ENCODE measurements at regions not wholly inside any gene's neighbourhood (a gene's known extent, or its start where the extent isn't known, plus 50 kb on each side); places are given as distances from the start of the nearest gene placed in this dataset.

DNA sequence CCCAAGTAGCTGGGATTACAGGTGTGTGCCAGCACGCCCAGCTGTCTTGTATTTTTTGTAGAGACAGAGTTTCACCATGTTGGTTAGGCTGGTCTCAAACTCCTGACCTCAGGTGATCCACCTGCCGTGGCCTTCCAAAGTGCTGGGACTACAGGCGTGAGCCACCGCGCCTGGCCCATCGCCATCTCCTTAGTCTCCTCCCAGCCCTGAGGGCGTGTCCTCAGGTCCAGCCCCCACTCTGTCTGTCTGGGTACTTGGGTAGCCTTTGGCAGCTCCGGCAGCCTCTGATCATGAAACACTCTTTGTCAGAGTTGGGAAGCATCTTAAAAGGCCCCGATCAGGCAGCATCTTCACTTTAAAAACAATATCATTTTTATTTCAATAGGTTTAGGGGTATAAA is 90.3 kb upstream of the DISP3 start:
- Histone ChIP-seq H3K4me3 (no peak overlapping the region), H3K9me3 (no peaks in the 10 kb centered on the region), H3K27ac (no peak overlapping the region), H3K4me1 (peaks cover 0 to 3% (median 0%) of the 10 kb centered on the region in 6 donors), H3K36me3 (no peaks in the 10 kb centered on the region), H3K27me3 (replicated peaks in 1 of 7) (peaks cover 0 to 58% (median 0%) of the 10 kb centered on the region in 7 donors)
- WGBS, 5 donors, result 61 to 83% (median 75%) methylated on average over 9 of the region's 9 CpGs
- intact Hi-C loops (cut with DNase I; ENCODE audit: low total_unique reads), result no loop called here
- no peak for DNase-seq
- TF ChIP-seq CTCF (IDR thresholded peaks at IDR 0.05 in 8 of 11, conservative IDR thresholded peaks at IDR 0.05 in 3 of 11) (no peak), POLR2AphosphoS5 (IDR thresholded peaks at IDR 0.05) (no peak)

- Histone ChIP-seq H3K9me3 (no peaks in the 10 kb centered on the region), H3K27ac (no peak overlapping the region), H3K27me3 (replicated peaks in 1 of 7) (peaks cover 0 to 58% (median 0%) of the 10 kb centered on the region in 7 donors), H3K4me3 (no peak overlapping the region), H3K4me1 (no peaks in the 10 kb centered on the region), H3K36me3 (no peaks in the 10 kb centered on the region)
- DNase-seq, result no peak
- TF ChIP-seq CTCF (IDR thresholded peaks at IDR 0.05 in 8 of 11, conservative IDR thresholded peaks at IDR 0.05 in 3 of 11) (no peak), POLR2AphosphoS5 (IDR thresholded peaks at IDR 0.05) (no peak), POLR2A (IDR thresholded peaks at IDR 0.05) (no peak)
- intact Hi-C loops (cut with DNase I; ENCODE audit: low total_unique reads), result no loop called here
- WGBS, 5 donors, result 77 to 83% (median 81%) methylated on average over 7 of the region's 7 CpGs
These were observed 87.6 kb upstream of the DISP3 start for GRCh38 chr1:11391327-11391726.

GRCh38 chr1:11391886-11392285 is 87.1 kb upstream of the DISP3 start:
- TF ChIP-seq POLR2AphosphoS5 (IDR thresholded peaks at IDR 0.05) (no peak), POLR2A (IDR thresholded peaks at IDR 0.05) (no peak), CTCF (IDR thresholded peaks at IDR 0.05 in 8 of 11, conservative IDR thresholded peaks at IDR 0.05 in 3 of 11) (no peak)
- Histone ChIP-seq H3K9me3 (no peaks in the 10 kb centered on the region), H3K4me3 (no peak overlapping the region), H3K4me1 (no peaks in the 10 kb centered on the region), H3K27ac (no peak overlapping the region), H3K27me3 (replicated peaks in 1 of 7) (peaks cover 0 to 57% (median 4%) of the 10 kb centered on the region in 7 donors), H3K36me3 (no peaks in the 10 kb centered on the region)
- DNase-seq, result peak; percentile 36
- intact Hi-C loops (cut with DNase I; ENCODE audit: low total_unique reads), result no loop called here
- 88 to 96% (median 89%) methylated on average over 3 to 8 of the region's 8 CpGs for WGBS, 5 donors

GRCh38 chr1:11394592-11395245 is 84.2 kb upstream of the DISP3 start:
- Histone ChIP-seq H3K4me3 (no peak overlapping the region), H3K4me1 (no peaks in the 10 kb centered on the region), H3K9me3 (no peaks in the 10 kb centered on the region), H3K27ac (no peak overlapping the region), H3K27me3 (replicated peaks in 1 of 7) (peaks cover 0 to 70% (median 11%) of the 10 kb centered on the region in 7 donors), H3K36me3 (no peaks in the 10 kb centered on the region)
- no peak for DNase-seq
- WGBS, 5 donors, result 37 to 52% (median 43%) methylated on average over 10 of the region's 10 CpGs
- no peak for TF ChIP-seq POLR2A (IDR thresholded peaks at IDR 0.05)
- no peak for TF ChIP-seq CTCF (IDR thresholded peaks at IDR 0.05 in 8 of 11, conservative IDR thresholded peaks at IDR 0.05 in 3 of 11)
- no peak for TF ChIP-seq POLR2AphosphoS5 (IDR thresholded peaks at IDR 0.05)
- intact Hi-C loops (cut with DNase I; ENCODE audit: low total_unique reads), result no loop called here
